Breast epithelium (tissue), 4 donors: ENCODE measurements at regions not wholly inside any gene's neighbourhood (a gene's known extent, or its start where the extent isn't known, plus 50 kb on each side); places are given as distances from the start of the nearest gene placed in this dataset.

Experiments used
- DNase-seq, 2 donors: peaks; one replicate each; pipeline ENCODE4 v3.0.0-alpha.2; 2019; ENCODE audit warnings: low spot score in 2 of 2
- H3K27ac ChIP-seq, 2 donors: fragments of 200-600 bp; sonication (generic) in 1 of 2; one replicate each; pipeline ENCODE4 v1.5.1; 2016 to 2019; ENCODE audit warnings: mild to moderate bottlenecking in 1 of 2
- H3K27me3 ChIP-seq, 2 donors: fragments of 200-600 bp; sonication (generic) in 1 of 2; one replicate each; pipeline versions ENCODE4 v1.5.1 to v1.6.0; 2017 to 2019; ENCODE audit warnings: control low read depth in 1 of 2, mild to moderate bottlenecking in 1 of 2
- H3K36me3 ChIP-seq: fragments of 200-600 bp; one replicate; pipeline ENCODE4 v1.5.1; 2019
- H3K4me1 ChIP-seq, 2 donors: fragments of 200-600 bp; sonication (generic); one replicate each; pipeline ENCODE4 v1.5.1; 2016 to 2019; ENCODE audit warnings: control low read depth in 1 of 2
- H3K4me3 ChIP-seq, 3 donors: fragments of 200-600 bp; sonication (generic); 1 replicate in 2 of 3; 2 replicates in 1 of 3; pipeline ENCODE4 v1.5.1; 2016 to 2019; ENCODE audit warnings: mild to moderate bottlenecking in 3 of 3, moderate library complexity in 2 of 3
- H3K9me3 ChIP-seq, 2 donors: fragments of 200-600 bp; sonication (generic) in 1 of 2; one replicate each; pipeline ENCODE4 v1.5.1; 2016 to 2019; ENCODE audit warnings: control low read depth in 1 of 2
- CTCF ChIP-seq, 3 donors: fragments of 450-650 bp; IDR thresholded peaks; one replicate each; pipeline ENCODE4 v1.5.1; 2016 to 2017; ENCODE audit warnings: antibody characterized with exemption in 3 of 3, mild to moderate bottlenecking in 3 of 3, moderate library complexity in 3 of 3
- POLR2A ChIP-seq: fragments of 450-650 bp; IDR thresholded peaks from one replicate; pipeline ENCODE4 v1.6.1; 2016; ENCODE audit warnings: antibody characterized with exemption, mild to moderate bottlenecking, moderate library complexity
- POLR2AphosphoS5 ChIP-seq, 3 donors: sonication (generic); formaldehyde crosslinking; IDR thresholded peaks; one replicate each; pipeline ENCODE4 v1.6.1; 2017; ENCODE audit warnings: antibody characterized with exemption in 3 of 3
- intact Hi-C: fragments of 100-400 bp; cut with DNase I; formaldehyde crosslinking; loops from one replicate; pipeline ENCODE4 v1.15.1; 2023; ENCODE audit warnings: low total_unique reads

GRCh38 chr13:33649212-33649878 is 168.6 kb upstream of the RFC3 start:
- intact Hi-C loops = no loop called here
- H3K27ac ChIP-seq = no peak overlapping the region

GRCh38 chr13:33651766-33652165 is 166.2 kb upstream of the RFC3 start:
- no peaks in the 10 kb centered on the region for H3K36me3 ChIP-seq
- no peak for DNase-seq
- H3K27ac ChIP-seq = no peak overlapping the region
- H3K4me1 ChIP-seq = no peaks in the 10 kb centered on the region
- H3K9me3 ChIP-seq = no peaks in the 10 kb centered on the region
- intact Hi-C loops = no loop called here
- no peak for TF ChIP-seq CTCF (IDR thresholded peaks at IDR 0.05)
- H3K4me3 ChIP-seq = no peak overlapping the region
- no peaks in the 10 kb centered on the region for H3K27me3 ChIP-seq

More at GRCh38 chr13:33649212-33649878, 168.6 kb upstream of the RFC3 start:
- H3K36me3 ChIP-seq = no peaks in the 10 kb centered on the region
- no peaks in the 10 kb centered on the region for H3K4me1 ChIP-seq
- DNase-seq = no peak
- no peak overlapping the region for H3K4me3 ChIP-seq
- H3K27me3 ChIP-seq = no peaks in the 10 kb centered on the region
- TF ChIP-seq CTCF (IDR thresholded peaks at IDR 0.05) (no peak), POLR2AphosphoS5 (IDR thresholded peaks at IDR 0.05) (no peak), POLR2A (no peak)
- H3K9me3 ChIP-seq = no peaks in the 10 kb centered on the region

GRCh38 chr13:33657274-33657673 is 160.7 kb upstream of the RFC3 start:
- H3K9me3 ChIP-seq = no peaks in the 10 kb centered on the region

GRCh38 chr13:33659466-33659865 is 158.5 kb upstream of the RFC3 start:
- Histone ChIP-seq H3K9me3 (no peaks in the 10 kb centered on the region), H3K4me3 (no peak overlapping the region), H3K27me3 (no peaks in the 10 kb centered on the region), H3K36me3 (no peaks in the 10 kb centered on the region), H3K27ac (no peak overlapping the region), H3K4me1 (no peaks in the 10 kb centered on the region)
- intact Hi-C loops = no loop called here
- TF ChIP-seq CTCF (IDR thresholded peaks at IDR 0.05) (no peak), POLR2A (no peak)
- DNase-seq = no peak

More at GRCh38 chr13:33657274-33657673, 160.7 kb upstream of the RFC3 start:
- H3K27me3 ChIP-seq = no peaks in the 10 kb centered on the region
- intact Hi-C loops = no loop called here
- no peak for DNase-seq
- TF ChIP-seq POLR2A = no peak
- no peak overlapping the region for H3K4me3 ChIP-seq
- H3K36me3 ChIP-seq = no peaks in the 10 kb centered on the region
- H3K27ac ChIP-seq = no peak overlapping the region
- no peaks in the 10 kb centered on the region for H3K4me1 ChIP-seq

- intact Hi-C loops = no loop called here
- TF ChIP-seq CTCF (IDR thresholded peaks at IDR 0.05) (no peak), POLR2AphosphoS5 (IDR thresholded peaks at IDR 0.05) (no peak), POLR2A (no peak)
- no peaks in the 10 kb centered on the region for H3K4me1 ChIP-seq
These were observed 158.1 kb upstream of the RFC3 start for GRCh38 chr13:33659894-33660293.

GRCh38 chr13:33662392-33662791 is 155.6 kb upstream of the RFC3 start:
- Histone ChIP-seq H3K27ac (no peak overlapping the region), H3K4me1 (no peaks in the 10 kb centered on the region), H3K4me3 (no peak overlapping the region), H3K36me3 (no peaks in the 10 kb centered on the region), H3K9me3 (no peaks in the 10 kb centered on the region), H3K27me3 (no peaks in the 10 kb centered on the region)
- no peak for DNase-seq
- intact Hi-C loops = no loop called here
- TF ChIP-seq CTCF (IDR thresholded peaks at IDR 0.05) = no peak
- no peak for TF ChIP-seq POLR2AphosphoS5 (IDR thresholded peaks at IDR 0.05)
- no peak for TF ChIP-seq POLR2A

More at GRCh38 chr13:33659894-33660293, 158.1 kb upstream of the RFC3 start:
- no peaks in the 10 kb centered on the region for H3K27me3 ChIP-seq
- no peak overlapping the region for H3K4me3 ChIP-seq
- H3K27ac ChIP-seq = no peak overlapping the region
- H3K9me3 ChIP-seq = no peaks in the 10 kb centered on the region
- no peak for DNase-seq
- H3K36me3 ChIP-seq = no peaks in the 10 kb centered on the region
